Glomerular visceral epithelial cell (primary cell): ENCODE measurements at regions not wholly inside any gene's neighbourhood (a gene's known extent, or its start where the extent isn't known, plus 50 kb on each side); places are given as distances from the start of the nearest gene placed in this dataset.
A peak's percentile ranks its signal among the peaks of the same experiment; 100 is the strongest.

Source experiments
- DNase-seq: peaks from one replicate; pipeline ENCODE4 v3.0.0-alpha.2; 2016; ENCODE audit errors: extremely low spot score

DNA sequence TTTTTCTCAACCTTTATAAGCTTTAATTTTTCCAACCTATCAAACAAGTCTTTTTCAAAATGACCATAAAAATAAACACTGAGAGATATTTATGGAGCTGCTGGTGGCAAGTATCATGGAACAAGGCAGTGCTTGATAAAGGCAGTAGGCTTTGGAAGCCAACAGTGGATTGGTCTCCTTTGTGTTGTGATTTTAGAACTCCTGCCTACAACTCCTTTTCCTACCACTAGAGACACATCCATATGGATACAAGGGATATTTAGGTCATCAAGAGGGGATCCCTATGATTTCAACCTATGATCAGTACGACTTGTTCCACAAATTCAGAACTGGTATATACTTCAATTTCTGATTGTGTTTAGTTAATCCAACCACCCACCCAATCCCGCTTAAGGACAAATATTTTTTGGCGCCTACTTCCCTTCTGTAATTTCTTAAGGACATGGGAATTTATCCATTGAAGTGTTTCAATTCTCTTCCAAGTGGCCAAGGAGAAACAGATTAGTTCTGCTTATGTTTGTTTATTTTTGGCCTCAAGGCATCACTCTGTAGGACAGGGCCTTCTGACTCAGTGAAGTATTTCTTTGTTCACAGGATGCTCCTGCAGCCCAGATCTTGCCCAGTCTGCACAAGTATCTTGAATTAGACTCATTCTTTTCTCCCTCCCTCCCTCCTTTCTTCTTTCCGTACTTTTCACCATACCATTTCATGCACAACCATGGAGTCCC lies 2119.6 kb upstream of the PIK3C3 start:
- no peak for DNase-seq

DNA sequence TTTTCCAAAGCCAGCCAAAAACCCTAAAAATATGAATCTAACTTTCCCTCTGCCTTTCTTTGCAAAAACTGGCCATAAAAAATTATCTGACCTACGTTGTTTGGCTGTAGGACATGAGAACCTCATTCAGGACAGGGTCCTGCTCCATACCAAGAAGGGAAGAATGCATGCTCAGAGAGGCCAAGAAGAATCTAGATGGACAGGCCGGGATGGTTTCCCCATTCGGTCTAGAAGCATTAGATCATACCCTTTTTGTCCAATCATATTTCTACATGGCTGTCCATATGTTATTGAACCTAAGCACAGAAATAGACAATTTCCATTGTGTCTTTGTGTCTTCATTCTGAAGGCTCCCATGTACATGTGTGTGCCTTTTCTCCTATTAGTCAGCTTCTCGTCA lies 2120.4 kb upstream of the PIK3C3 start:
- DNase-seq, result no peak

DNA sequence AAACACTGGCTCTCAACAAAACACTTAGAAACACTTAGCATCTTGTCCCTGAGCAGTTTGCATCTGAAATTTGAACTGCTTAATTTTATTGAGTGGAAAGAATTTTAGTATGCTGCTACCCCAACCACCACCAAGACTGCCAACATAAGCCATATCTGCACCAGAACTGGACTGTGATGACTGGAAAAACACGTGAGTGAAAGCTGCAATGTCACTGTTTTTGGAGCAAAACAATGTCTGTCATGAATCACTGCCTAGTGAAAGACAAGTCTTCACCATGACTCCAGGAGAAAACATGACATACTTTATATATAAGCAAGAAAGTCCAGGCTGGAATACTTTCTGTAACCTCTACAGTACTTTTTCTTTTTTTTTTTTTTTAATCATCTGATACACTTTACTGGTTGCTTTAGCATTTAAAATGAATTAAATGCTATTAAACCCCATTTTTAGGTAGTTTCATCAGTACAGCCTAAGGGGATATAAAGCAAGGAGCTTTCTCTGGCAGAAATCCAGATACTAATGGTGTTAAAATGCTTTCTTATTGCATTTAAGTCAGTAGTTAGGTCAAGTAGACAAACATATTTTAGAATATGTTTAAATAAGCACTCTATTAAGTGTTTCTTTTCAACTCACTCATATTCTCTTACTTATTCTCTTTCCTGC lies 2129.4 kb upstream of the PIK3C3 start:
- DNase-seq, result no peak

DNA sequence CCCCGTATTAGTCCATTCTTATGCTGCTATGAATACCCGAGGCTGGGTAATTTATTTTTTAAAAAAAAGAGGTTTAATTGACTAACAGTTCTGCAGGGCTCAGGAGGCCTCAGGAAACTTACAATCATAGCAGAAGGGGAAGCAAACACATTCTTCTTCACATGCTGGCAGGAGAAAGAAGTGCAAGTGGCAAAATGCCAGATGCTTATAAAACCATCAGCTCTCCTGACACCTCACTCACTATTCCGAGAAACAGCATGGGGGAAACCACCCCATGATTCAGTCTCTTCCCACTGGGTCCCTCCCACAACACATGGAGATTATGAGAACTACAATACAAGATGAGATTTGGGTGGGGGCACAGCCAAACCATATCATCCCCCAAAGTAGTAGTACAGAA lies 2148.5 kb upstream of the PIK3C3 start:
- DNase-seq, result peak; percentile 34

DNA sequence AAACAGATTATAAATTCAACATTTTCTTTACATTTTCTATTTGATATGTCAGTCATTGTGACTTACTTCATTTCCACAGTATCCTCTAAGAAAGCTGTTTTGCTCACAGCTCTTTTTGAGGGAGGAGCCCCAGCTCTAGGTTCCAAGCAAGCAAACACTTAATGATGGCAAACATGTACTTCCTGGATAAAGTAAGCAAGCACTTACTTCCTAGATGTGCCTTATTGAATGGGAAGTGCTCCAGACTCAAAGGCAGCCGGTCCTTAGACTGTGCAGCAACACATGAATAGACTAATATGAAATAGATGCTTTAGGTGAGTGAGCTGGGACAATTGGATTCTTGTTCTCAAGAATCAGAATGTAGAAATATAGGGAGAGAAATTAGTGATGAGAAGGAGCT lies 2149.8 kb upstream of the PIK3C3 start:
- no peak for DNase-seq

DNA sequence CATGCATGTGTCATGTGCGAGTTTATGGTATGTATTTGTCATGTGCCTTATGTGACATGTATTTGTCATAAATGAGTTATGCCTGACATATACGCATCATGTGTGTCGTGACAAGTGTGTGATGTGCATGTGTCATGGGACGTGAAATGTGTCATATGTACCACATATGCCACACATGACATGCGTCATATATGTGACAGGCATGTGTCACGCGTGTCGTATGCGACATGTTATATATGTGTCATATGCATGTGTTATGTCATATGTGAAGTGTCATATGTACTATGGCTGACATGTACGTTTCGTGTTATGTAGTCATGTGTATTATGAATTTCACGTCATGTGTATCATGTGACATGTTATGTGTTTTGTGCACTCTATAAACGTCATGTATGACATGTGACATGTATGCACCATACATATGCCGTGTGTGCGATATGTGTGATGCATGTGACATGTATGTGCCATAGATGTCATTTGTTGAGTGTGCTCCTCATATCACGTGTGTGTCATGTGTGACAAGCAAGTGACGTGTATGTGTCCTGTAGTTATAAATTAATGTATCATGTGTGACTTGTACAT lies 2152.3 kb upstream of the PIK3C3 start:
- no peak for DNase-seq

DNA sequence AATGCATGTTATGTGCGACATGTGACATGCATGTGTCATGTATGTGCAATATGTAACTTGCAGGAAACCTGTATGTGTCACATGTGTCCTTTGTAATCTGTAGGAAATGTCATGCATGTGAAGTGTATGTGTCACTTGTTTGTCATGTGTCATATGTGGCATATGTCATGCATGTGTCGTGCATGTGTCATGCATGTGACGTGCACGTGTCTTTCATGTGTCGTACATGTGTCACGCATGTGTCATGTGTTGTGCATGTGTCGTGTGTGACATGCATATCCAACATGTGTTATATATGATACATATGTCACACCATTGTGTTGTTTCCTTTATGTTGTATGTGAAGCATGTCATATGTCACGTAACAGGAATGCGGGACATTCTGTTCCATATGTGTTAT lies 2153.2 kb upstream of the PIK3C3 start:
- DNase-seq, result no peak

DNA sequence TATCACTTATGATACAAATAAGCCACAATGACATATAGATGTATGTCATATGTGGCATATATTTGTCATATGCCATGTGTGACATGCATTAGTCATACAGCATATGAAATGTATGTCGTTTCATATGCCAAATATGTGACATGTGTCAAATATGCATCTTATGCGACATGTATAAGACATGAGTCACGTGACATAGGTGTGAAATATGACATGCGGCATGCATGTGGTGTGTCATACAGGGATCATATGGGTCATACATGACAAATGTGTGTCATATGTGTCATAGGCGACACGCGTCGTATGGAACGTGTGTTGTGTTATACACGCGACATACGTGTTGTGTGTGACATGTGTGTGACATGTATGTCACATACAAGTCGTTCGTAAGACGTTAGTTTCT lies 2154.0 kb upstream of the PIK3C3 start:
- DNase-seq, result no peak

DNA sequence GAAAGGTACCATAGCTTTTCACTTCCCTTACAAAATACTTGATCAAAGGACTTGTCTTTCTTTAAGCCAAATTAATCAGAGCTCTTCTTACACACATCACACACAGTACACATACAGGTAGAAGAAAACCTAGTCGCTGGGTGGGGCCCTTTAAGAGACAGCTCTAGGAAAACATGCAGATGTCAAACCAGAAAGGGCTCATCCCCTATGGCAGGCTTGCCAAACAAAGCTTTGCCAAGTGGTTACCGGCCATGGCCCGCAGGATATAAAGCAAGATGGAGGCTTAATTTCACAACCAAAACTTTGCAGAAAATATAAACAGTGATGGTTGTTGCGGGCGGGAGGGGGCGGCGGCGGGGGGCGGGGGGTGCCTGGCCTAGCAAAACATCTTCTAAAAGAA lies 2156.0 kb upstream of the PIK3C3 start:
- DNase-seq, result peak; percentile 23

DNA sequence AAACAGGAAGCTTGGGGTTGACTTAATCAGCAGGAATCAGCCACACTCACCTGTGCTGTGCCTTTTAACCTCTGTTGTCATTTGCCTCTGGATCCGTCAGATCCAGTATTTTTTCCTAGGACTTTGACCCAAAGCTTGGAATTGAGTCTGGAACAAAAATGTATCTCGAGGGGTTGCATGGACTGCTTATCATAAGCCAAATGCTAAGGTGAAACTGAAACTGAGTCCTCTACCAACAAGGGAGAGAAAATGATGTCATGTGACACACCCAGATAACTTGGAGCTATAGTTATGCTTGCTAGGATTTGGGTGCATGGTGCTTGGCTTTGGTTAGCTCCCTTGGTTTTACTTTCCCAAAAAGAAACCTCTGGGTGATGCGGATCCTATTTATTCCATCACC lies 2158.6 kb upstream of the PIK3C3 start:
- no peak for DNase-seq

DNA sequence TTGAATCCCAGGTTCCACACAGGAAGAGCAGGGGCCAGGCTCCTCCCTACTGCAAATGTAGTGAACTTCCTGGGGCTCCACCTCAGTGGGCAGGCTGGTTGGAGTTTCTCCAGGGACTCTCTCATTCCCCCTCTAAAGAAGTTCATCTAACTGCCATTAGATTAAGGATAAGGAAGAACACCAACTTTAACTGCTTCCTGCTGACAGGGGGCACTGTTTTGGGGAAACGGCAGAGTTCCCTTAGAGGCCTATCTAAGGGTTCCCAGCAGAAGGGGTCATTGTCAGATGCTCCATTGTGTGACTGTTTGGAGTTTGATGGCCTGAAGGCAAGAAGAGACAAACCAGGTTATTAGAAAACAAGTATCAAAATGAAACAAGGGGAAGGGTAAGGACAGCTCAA lies 2159.7 kb upstream of the PIK3C3 start:
- DNase-seq, result no peak

DNA sequence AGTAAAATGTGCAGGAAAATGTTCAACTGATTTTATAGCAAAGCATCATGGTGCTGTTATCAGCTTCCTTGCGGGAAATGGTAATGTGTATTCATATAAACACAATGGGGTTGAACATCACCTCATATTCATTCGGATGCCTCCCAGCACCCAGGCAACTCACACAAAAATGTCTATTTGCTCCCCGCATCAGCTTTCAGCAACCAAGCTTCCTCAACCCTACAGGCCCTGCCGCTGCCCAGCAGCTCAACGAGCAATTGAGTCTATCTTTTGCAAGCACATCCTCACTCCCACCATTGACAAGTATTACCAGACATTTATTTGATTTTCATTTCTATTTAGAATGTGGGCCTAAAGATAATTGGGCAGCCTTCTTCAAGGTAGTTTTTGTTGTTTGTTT lies 2161.4 kb upstream of the PIK3C3 start:
- DNase-seq, result no peak

DNA sequence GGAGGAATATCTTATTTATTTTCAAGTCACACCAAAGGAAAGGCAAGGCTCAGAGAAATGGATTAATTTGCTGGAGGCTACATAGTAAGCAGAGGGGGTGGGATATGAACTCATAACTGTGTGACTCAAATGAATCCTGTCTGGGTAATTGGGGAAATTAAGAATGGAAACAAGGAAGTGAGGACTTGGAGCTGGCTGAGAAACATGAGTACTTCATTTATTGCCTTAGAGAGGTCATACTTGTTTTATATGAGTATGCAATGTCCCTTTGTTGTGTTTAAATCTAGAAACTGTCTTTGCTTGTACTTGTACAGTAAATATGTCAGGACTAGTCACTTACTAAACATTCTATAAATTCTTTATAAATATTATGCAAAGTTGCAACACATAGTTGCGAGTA lies 2166.7 kb upstream of the PIK3C3 start:
- DNase-seq, result no peak

DNA sequence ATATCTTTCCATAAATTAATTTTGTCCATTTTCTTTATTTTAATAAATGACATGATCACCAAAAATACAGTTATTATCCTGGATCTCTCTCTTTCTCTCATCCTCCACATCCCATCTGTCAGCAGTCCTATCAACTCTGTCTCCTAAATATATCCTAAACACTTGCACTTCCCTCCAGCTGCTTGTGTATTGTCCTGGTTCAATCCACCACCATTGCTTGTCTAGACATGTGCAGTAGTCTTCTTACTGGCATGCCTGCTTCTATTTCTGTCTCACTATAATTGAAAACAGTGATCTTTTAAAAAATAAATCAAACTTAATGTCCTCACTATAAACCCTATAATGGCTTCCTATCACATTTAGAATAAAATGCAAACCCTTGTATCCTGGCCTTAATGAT lies 2168.6 kb upstream of the PIK3C3 start:
- no peak for DNase-seq

DNA sequence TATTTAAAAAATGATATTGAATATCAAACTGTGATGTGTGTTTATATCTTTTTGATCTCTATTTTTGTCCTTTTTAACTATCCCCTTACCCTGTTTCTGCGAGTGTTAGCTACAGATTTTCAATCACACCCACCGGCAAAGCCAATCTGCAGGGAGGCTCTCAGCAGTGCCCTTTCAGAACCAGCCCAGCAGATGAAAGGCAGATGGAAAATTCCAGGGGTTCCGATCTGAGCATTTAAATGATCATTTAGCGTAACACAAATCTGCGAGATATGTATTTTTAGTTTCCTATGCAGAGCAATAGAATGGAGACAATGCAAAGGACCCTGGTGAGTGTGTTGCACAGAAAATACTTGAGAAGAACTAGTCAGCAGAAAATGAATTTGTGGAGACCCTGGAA lies 2170.5 kb upstream of the PIK3C3 start:
- no peak for DNase-seq

DNA sequence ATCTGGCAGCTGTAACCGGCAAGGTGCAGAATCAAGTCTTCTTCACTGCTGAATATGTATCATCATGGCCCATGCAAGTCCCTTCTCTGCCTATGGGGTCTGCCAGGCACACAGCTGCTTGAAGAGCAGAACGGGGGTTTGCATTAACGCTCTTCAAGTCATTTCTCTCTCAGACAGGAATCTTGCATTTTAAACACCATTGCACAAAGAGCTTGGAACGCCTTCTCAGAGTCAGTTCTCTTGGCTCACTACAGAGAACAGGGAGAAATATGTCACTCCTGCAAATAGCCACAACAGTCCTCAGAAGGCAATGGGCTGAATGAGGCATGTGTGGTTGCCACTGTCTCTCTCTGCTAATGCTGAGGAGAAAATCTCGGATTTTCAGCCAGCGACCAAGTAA lies 2173.5 kb upstream of the PIK3C3 start:
- no peak for DNase-seq

DNA sequence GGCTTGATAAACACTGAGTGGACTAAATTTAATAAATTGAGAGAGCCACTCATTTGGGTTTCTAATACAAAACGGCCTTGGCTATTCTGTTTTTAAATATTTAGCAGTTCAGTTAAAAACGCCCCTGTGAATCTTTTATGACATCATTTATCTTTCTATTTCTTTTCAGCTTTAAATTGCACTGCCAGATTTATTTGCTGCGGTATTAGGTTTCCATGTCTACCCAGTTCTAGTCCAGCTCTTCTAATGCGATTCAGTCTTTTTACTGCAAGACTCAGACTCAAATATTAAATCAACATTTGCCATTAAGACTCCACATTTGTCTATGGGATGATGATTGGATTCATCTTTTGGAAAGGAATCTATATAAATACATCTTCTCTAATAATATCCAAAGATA lies 2174.3 kb upstream of the PIK3C3 start:
- DNase-seq, result no peak

DNA sequence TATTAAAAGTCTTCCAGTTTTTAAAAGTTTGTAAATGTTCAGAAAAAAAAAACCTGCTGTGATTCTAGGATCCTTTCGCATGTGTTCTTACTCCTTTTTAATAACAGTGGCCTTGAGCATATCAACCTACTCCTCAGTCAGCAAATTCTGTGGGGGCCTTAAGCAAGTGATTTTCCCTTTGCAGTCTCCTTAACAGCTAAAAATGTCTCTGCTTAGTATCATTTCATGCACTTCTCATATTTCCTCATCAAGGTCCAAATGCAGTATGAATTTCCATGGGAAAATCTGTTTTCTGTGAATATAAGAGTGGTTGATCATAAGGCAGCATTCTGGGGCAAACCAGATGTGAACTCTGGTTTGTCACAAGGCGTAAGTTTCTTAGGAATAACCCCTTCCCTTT lies 2175.1 kb upstream of the PIK3C3 start:
- DNase-seq, result no peak

DNA sequence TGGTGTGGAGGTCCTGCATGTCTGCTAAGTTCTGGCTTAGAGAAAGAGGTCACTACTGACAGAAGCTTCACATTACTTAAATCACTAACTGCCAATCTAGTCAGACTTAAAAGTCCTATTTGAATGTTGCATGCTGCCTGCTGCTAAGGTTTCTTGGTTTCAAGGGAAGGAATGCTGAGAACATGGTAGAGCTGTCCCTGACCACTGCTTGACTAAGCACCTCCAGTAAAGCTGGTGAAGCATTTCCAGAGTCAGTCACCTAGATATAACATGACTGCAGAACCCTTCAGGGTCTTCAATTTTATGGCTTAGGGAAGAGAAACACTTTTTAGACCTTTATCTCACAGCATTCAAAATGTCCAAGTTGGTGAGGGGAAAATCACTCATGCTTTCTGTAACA lies 2178.3 kb upstream of the PIK3C3 start:
- no peak for DNase-seq

DNA sequence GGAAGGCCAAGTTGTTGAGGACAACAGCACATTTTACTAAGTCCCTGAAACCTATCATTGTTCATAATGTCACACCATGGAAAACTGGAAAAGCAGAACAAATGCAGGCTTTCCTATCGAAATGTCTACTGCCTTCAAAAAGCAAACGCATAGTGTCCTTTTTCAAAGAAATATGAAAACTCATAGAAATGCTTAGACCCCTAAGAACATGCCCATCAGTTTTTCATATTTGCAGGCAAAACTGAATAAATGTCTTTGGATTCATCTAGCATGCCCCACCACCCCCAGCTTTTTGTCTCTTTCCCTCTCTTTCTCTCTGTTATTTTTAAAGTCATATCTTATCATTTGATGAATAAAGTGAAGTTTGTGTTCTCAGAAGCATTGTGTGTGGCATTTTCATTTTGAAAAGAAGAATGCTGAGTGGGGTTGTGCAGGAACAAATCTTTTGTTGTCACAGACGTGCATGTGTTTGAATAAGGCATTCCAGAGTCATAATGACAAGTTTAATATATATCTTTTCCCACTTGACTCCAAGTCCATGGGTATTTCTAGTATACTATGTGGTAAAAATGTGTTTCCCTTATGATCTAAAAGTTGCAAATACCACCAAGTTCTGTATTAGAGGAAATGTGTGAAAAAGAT lies 2180.0 kb upstream of the PIK3C3 start:
- no peak for DNase-seq

DNA sequence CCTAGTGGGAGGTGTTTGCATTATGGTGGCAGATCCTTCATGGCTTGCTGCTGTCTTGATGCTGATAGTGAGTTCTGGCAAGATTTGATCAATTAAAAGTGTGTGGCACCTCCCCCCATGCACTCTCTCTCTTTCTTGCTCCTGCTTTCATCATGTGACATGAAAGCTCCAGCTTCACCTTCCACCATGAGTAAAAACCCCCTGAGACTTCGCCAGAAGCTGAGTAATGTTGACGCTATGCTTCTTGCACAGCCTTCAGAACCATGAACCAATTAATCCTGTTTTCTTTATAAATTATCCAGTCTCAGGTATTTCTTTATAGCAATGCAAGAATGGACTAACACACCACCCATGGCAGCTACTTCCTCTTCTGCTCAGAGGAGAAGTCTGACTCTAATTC lies 2181.4 kb upstream of the PIK3C3 start:
- DNase-seq, result no peak

DNA sequence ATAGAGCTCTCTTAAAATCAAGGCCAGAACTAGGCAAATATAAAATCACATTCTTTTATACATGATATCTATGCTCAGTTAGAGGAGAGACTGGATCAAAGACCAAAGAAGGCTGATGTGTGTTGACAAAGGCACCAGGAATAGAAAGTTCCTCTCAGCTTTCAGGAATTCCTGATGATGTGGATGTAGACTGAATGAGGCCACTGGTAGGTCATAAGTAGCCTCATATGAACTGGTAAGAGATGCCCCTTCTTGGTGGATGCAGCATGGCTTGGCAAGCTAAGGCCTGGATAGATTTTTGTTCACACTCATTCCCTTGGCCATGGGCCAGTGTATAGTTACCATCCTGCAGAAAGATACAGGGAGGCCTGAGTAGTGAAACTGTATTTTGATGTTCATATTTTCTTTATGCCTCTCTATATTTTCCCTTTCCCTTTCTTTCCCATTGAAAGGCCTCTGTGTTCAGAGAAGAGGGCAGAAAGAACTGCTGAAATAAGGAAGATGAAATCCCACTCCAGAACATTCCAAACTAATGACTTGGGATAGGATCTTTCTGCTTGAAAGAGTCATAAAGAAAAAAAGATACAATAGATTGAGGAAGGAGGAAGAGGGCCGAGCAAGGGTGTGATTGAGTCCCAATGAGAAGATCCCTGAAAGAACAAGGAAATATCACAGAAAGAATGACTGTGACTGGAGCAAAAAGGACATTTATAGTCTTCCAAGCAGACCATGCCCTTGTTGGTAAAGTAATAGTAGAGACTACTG lies 2182.7 kb upstream of the PIK3C3 start:
- no peak for DNase-seq
